ENCODE measurements at regions not wholly inside any gene's neighbourhood (a gene's known extent, or its start where the extent isn't known, plus 50 kb on each side); places are given as distances from the start of the nearest gene placed in this dataset.

DNA sequence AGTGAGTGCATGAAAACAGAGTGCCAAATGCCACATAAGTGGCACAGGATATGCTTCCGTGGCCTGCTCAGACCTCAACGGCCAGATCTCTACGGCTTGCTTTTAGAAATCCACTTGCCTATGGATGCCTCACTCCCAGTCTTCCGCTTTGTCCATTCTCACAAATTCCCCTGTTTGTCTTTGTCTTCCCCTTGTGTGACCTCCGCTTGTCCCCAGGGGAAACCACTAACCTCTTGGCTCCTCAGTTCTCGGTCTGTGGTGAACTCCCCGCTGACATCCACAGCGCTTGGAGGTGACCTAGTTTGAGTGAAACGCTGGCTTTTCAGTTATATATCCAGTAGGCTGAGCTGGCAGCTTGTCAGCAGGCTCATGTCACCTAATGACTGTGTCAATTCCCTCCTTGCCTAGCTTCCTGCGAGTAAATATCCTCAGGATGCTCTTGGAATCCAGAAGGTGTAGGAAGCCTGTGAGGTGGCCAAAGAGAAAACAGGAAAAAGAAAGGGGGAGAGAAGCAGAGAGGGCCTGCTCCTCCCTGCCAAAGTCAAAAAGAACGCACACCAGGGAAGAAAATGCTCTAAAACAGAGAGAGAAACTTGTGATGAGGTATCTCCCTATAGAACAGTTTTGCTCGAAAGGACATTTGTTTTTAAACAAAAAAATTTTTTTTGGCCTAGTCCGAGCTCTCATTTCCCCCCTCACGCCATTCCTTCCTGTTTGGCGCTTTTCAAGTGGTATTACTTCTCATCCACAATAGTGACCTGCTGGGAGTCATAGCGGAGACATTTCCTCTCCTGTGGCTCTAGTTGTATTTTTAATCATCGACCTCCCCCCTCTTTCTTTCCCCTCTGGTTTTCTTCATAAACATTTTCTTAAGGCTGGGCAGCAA, 101.6 kb upstream of the SPRY4 start:
- no peak overlapping the region for H3K27ac ChIP-seq
- no peak for TF ChIP-seq CTCF (conservative IDR thresholded peaks at IDR 0.05)

- no peak overlapping the region for H3K27ac ChIP-seq
- TF ChIP-seq CTCF (conservative IDR thresholded peaks at IDR 0.05): no peak
Measured at GRCh38 chr5:142425286-142426065, 100.7 kb upstream of the SPRY4 start.

DNA sequence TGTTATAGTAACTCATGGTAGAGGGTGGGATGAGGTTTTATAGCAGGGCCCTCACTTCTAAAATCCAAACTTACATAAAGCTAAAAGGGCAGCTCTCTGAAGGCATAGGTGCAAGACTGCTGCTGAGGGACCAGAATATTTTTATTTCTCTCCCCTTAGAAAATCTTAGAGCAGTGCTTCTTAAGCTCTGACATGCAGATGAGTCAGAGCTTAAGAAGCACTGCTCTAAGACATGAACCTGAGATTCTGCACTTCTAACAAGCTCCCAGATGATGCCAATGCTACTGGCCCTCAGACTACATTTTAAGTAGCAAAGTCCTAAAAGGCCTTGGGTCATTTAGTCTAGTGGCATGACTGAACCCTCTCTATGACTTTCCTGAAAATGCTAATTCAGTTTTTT, 97.6 kb upstream of the SPRY4 start:
- no peak overlapping the region for H3K27ac ChIP-seq
- no peak for TF ChIP-seq CTCF (conservative IDR thresholded peaks at IDR 0.05)

GRCh38 chr5:142421621-142422397, 97.0 kb upstream of the SPRY4 start:
- H3K27ac ChIP-seq: peak overlapping the region; percentile 61
- TF ChIP-seq CTCF (conservative IDR thresholded peaks at IDR 0.05): no peak

GRCh38 chr5:142421228-142421617, 96.4 kb upstream of the SPRY4 start:
- TF ChIP-seq CTCF (conservative IDR thresholded peaks at IDR 0.05): no peak
- H3K27ac ChIP-seq: peak overlapping the region; percentile 61

DNA sequence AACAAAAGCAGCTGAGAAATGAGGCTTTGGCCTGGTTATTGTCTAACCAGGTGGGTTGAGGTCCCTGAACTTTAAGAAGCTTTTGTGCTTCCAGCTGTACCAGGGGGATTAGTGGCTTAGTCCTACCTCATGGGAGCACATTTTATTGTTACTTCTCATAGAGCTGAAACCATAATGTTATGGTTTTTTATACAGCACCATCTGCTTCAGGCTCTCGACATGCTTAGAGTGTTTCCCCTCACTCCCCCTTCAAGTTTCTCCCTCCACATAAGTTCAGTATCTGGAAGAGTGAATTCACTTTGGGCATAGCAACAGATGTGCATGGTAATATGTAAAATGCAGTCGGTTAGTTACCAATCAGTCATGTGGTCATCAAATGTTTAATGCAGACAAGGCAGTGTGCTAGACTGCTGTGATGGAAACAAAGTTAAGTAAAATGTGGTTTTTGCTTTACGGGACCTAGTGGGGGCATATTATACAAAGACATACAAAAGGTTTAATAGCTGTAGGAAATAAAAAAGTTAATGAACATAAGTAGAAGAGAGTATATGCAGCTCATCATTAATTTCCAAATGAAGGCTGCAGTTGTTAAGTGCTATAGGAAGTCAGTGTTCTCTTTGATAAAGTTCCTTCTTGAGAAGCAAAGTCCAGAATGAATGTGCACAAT, 95.9 kb upstream of the SPRY4 start:
- no peak for TF ChIP-seq CTCF (conservative IDR thresholded peaks at IDR 0.05)
- peak overlapping the region; percentile 61 for H3K27ac ChIP-seq

Data from VCaP (cell line).